GM21717 (cell line): ENCODE measurements at regions not wholly inside any gene's neighbourhood (a gene's known extent, or its start where the extent isn't known, plus 50 kb on each side); places are given as distances from the start of the nearest gene placed in this dataset.
"Not testable (repeated sequence)": the region's sequence is repeated elsewhere in the genome, so short reads cannot be mapped to it uniquely, and the experiment has no call there.

Source experiments
- ATAC-seq: cut with Tn5 transposase; IDR thresholded peaks from one replicate; pipeline ENCODE4 v1.9.1; 2021; ENCODE audit warnings: mild to moderate bottlenecking, moderate library complexity; ENCODE audit not compliant: unreplicated experiment

- ATAC-seq = not testable (repeated sequence)
These were observed 178.2 kb upstream of the ZNG1F start for GRCh38 chr9:41367301-41367700.

- not testable (repeated sequence) for ATAC-seq
These were observed 172.7 kb upstream of the ZNG1F start for GRCh38 chr9:41361790-41362189.

- ATAC-seq = not testable (repeated sequence)
These were observed 170.0 kb upstream of the ZNG1F start for GRCh38 chr9:41359116-41359515.

GRCh38 chr9:41358682-41359081 lies 169.6 kb upstream of the ZNG1F start:
- not testable (repeated sequence) for ATAC-seq

- not testable (repeated sequence) for ATAC-seq
These were observed 168.8 kb upstream of the ZNG1F start for GRCh38 chr9:41357918-41358404.

- not testable (repeated sequence) for ATAC-seq
These were observed 168.2 kb upstream of the ZNG1F start for GRCh38 chr9:41357350-41357748.

GRCh38 chr9:41356588-41357349 lies 167.7 kb upstream of the ZNG1F start:
- not testable (repeated sequence) for ATAC-seq

- not testable (repeated sequence) for ATAC-seq
These were observed 166.8 kb upstream of the ZNG1F start for GRCh38 chr9:41355712-41356450.

- ATAC-seq = not testable (repeated sequence)
These were observed 165.9 kb upstream of the ZNG1F start for GRCh38 chr9:41354978-41355377.

- ATAC-seq = not testable (repeated sequence)
These were observed 165.2 kb upstream of the ZNG1F start for GRCh38 chr9:41354060-41354934.

GRCh38 chr9:41353026-41353425 lies 163.9 kb upstream of the ZNG1F start:
- ATAC-seq = not testable (repeated sequence)

GRCh38 chr9:41352390-41352789 lies 163.3 kb upstream of the ZNG1F start:
- ATAC-seq = not testable (repeated sequence)

GRCh38 chr9:41347893-41348292 lies 158.8 kb upstream of the ZNG1F start:
- ATAC-seq = not testable (repeated sequence)

- not testable (repeated sequence) for ATAC-seq
These were observed 143.4 kb upstream of the ZNG1F start for GRCh38 chr9:41332562-41332961.

- ATAC-seq = not testable (repeated sequence)
These were observed 132.2 kb upstream of the ZNG1F start for GRCh38 chr9:41321277-41321676.

- not testable (repeated sequence) for ATAC-seq
These were observed 119.8 kb upstream of the ZNG1F start for GRCh38 chr9:41308953-41309352.

- ATAC-seq = not testable (repeated sequence)
These were observed 96.6 kb upstream of the ZNG1F start for GRCh38 chr9:41285744-41286143.

- not testable (repeated sequence) for ATAC-seq
These were observed 91.5 kb upstream of the ZNG1F start for GRCh38 chr9:41280299-41281238.

- not testable (repeated sequence) for ATAC-seq
These were observed 90.3 kb upstream of the ZNG1F start for GRCh38 chr9:41279437-41279836.

- not testable (repeated sequence) for ATAC-seq
These were observed 89.9 kb upstream of the ZNG1F start for GRCh38 chr9:41279033-41279432.
